SK-N-SH treated with all-trans-retinoic acid at 6 μM for 48 hours (cell line): ENCODE measurements at regions not wholly inside any gene's neighbourhood (a gene's known extent, or its start where the extent isn't known, plus 50 kb on each side); places are given as distances from the start of the nearest gene placed in this dataset.

Experiments used
- ATAC-seq: fragments of 200-7000 bp; cut with Tn5 transposase; 3 replicates; pipeline ENCODE4 v1.9.1; 2020; ENCODE audit warnings: mild to moderate bottlenecking, moderate library complexity
- ARNTL ChIP-seq: fragments of 450-650 bp; formaldehyde crosslinking; IDR thresholded peaks from 2 replicates; pipeline ENCODE4 v1.5.0; 2020; ENCODE audit warnings: low read depth, mild to moderate bottlenecking, moderate library complexity, borderline replicate concordance
- BACH2 ChIP-seq: fragments of 250-450 bp; sonication (Bioruptor Pico); IDR thresholded peaks from 2 replicates; pipeline ENCODE4 v1.9.0; 2021; ENCODE audit warnings: mild to moderate bottlenecking, borderline replicate concordance
- CREB5 ChIP-seq: fragments of 250-450 bp; sonication (Bioruptor Pico); IDR thresholded peaks from 2 replicates; pipeline ENCODE4 v1.5.1; 2020; ENCODE audit warnings: low read depth, mild to moderate bottlenecking, moderate library complexity
- CSDC2 ChIP-seq: fragments of 250-450 bp; sonication (Bioruptor Pico); IDR thresholded peaks from 2 replicates; pipeline ENCODE4 v1.5.0; 2020; ENCODE audit warnings: mild to moderate bottlenecking, moderate library complexity
- ESRRG ChIP-seq: fragments of 250-450 bp; sonication (Bioruptor Pico); IDR thresholded peaks from 2 replicates; pipeline ENCODE4 v1.6.1; 2021; ENCODE audit warnings: mild to moderate bottlenecking
- GLIS3 ChIP-seq: fragments of 250-450 bp; sonication (Bioruptor Pico); IDR thresholded peaks from 2 replicates; pipeline ENCODE4 v1.5.0; 2020; ENCODE audit warnings: mild to moderate bottlenecking, moderate library complexity
- OSR1 ChIP-seq: fragments of 250-450 bp; sonication (Bioruptor Pico); IDR thresholded peaks from 2 replicates; pipeline ENCODE4 v1.8.0; 2022; ENCODE audit warnings: moderate library complexity, mild to moderate bottlenecking, inconsistent platforms
- PATZ1 ChIP-seq: fragments of 250-450 bp; sonication (Bioruptor Pico); IDR thresholded peaks from 2 replicates; pipeline ENCODE4 v1.8.0; 2020; ENCODE audit warnings: mild to moderate bottlenecking, moderate library complexity, borderline replicate concordance
- POU6F1 ChIP-seq: fragments of 250-450 bp; sonication (Bioruptor Pico); IDR thresholded peaks from 2 replicates; pipeline ENCODE4 v1.8.0; 2021; ENCODE audit warnings: low read depth, mild to moderate bottlenecking, moderate library complexity, borderline replicate concordance
- PPARA ChIP-seq: fragments of 250-450 bp; sonication (Bioruptor Pico); IDR thresholded peaks from 2 replicates; pipeline ENCODE4 v1.5.0; 2020; ENCODE audit warnings: mild to moderate bottlenecking, borderline replicate concordance
- RARB ChIP-seq: fragments of 250-450 bp; sonication (Bioruptor Pico); IDR thresholded peaks from 2 replicates; pipeline ENCODE4 v1.8.0; 2021; ENCODE audit warnings: mild to moderate bottlenecking, moderate library complexity
- TCF4 ChIP-seq: fragments of 250-450 bp; sonication (Bioruptor Pico); IDR thresholded peaks from 2 replicates; pipeline ENCODE4 v1.8.0; 2021; ENCODE audit warnings: mild to moderate bottlenecking, moderate library complexity, borderline replicate concordance
- TOX ChIP-seq: fragments of 250-450 bp; sonication (Bioruptor Pico); IDR thresholded peaks from 2 replicates; pipeline ENCODE4 v1.8.0; 2021; ENCODE audit warnings: mild to moderate bottlenecking, moderate library complexity, borderline replicate concordance
- TSHZ2 ChIP-seq: fragments of 250-450 bp; sonication (Bioruptor Pico); IDR thresholded peaks from 2 replicates; pipeline ENCODE4 v1.5.0; 2020; ENCODE audit warnings: mild to moderate bottlenecking, moderate library complexity
- ZC3H10 ChIP-seq: fragments of 250-450 bp; sonication (Bioruptor Pico); IDR thresholded peaks from 2 replicates; pipeline ENCODE4 v1.5.1; 2021; ENCODE audit warnings: mild to moderate bottlenecking, moderate library complexity
- ZFP30 ChIP-seq: fragments of 450-650 bp; formaldehyde crosslinking; IDR thresholded peaks from 2 replicates; pipeline ENCODE4 v1.5.0; 2022; ENCODE audit warnings: mild to moderate bottlenecking, moderate library complexity
- ZNF565 ChIP-seq: fragments of 450-650 bp; formaldehyde crosslinking; conservative IDR thresholded peaks from 2 replicates; pipeline ENCODE4 v1.5.0; 2020; ENCODE audit warnings: low read depth, mild to moderate bottlenecking, moderate library complexity
- ZNF70 ChIP-seq: fragments of 450-650 bp; formaldehyde crosslinking; IDR thresholded peaks from 2 replicates; pipeline ENCODE4 v1.5.0; 2020; ENCODE audit warnings: mild to moderate bottlenecking, moderate library complexity
- ZNF8 ChIP-seq: fragments of 450-650 bp; formaldehyde crosslinking; IDR thresholded peaks from 2 replicates; pipeline ENCODE4 v1.5.0; 2020; ENCODE audit warnings: mild to moderate bottlenecking, moderate library complexity

- TF ChIP-seq PPARA: no peak
- TF ChIP-seq ZNF565 (CRISPR knock-in tag): no peak
- no peak for TF ChIP-seq TCF4 (CRISPR knock-in tag)
- no peak for TF ChIP-seq POU6F1
Measured at GRCh38 chr4:186781032-186781917, 57.6 kb upstream of the FAT1 start (continued).

GRCh38 chr4:186782302-186782701 is 58.6 kb upstream of the FAT1 start:
- ATAC-seq: no peak
- TF ChIP-seq ZC3H10 (CRISPR knock-in tag): no peak
- no peak for TF ChIP-seq POU6F1
- TF ChIP-seq ZNF70 (CRISPR knock-in tag): no peak
- no peak for TF ChIP-seq BACH2 (CRISPR knock-in tag)
- TF ChIP-seq RARB: no peak

- no peak for TF ChIP-seq PPARA
- TF ChIP-seq TSHZ2 (CRISPR knock-in tag): no peak
- no peak for TF ChIP-seq ZFP30 (CRISPR knock-in tag)
- TF ChIP-seq TOX (CRISPR knock-in tag): no peak
- no peak for TF ChIP-seq ZNF8 (CRISPR knock-in tag)
- TF ChIP-seq ARNTL (CRISPR knock-in tag): no peak
- no peak for TF ChIP-seq ZC3H10 (CRISPR knock-in tag)
- no peak for TF ChIP-seq POU6F1
- no peak for TF ChIP-seq OSR1 (CRISPR knock-in tag)
- TF ChIP-seq CSDC2 (CRISPR knock-in tag): no peak
- TF ChIP-seq PATZ1 (CRISPR knock-in tag): no peak
- no peak for TF ChIP-seq RARB
- TF ChIP-seq ESRRG: no peak
- TF ChIP-seq BACH2 (CRISPR knock-in tag): no peak
- no peak for ATAC-seq
Measured at GRCh38 chr4:186787536-186787935, 63.9 kb upstream of the FAT1 start.

GRCh38 chr4:186789651-186790050 is 66.0 kb upstream of the FAT1 start:
- ATAC-seq: no peak
- TF ChIP-seq ZC3H10 (CRISPR knock-in tag) (no peak), CREB5 (no peak), ZNF8 (CRISPR knock-in tag) (no peak), TSHZ2 (CRISPR knock-in tag) (no peak), ARNTL (CRISPR knock-in tag) (no peak), PATZ1 (CRISPR knock-in tag) (no peak), GLIS3 (no peak)
